D721Med (cell line): ENCODE measurements at regions not wholly inside any gene's neighbourhood (a gene's known extent, or its start where the extent isn't known, plus 50 kb on each side); places are given as distances from the start of the nearest gene placed in this dataset.

Experiments
- DNase-seq: peaks from one replicate; pipeline ENCODE4 v3.0.0; 2011; ENCODE audit warnings: low spot score; ENCODE audit not compliant: insufficient read length
- FAIRE-seq: peaks from 2 replicates; lab custom pipeline; 2011; peaks lifted over from hg19 to GRCh38; lab: Jason Lieb, UNC
- TF ChIP-seq, protein P1 (sequence below): IDR thresholded peaks from 2 replicates; pipeline ENCODE4 v1.5.1; 2012; ENCODE audit warnings: mild to moderate bottlenecking, control low read depth; ENCODE audit not compliant: insufficient read depth; ENCODE audit errors: missing control alignments

DNA sequence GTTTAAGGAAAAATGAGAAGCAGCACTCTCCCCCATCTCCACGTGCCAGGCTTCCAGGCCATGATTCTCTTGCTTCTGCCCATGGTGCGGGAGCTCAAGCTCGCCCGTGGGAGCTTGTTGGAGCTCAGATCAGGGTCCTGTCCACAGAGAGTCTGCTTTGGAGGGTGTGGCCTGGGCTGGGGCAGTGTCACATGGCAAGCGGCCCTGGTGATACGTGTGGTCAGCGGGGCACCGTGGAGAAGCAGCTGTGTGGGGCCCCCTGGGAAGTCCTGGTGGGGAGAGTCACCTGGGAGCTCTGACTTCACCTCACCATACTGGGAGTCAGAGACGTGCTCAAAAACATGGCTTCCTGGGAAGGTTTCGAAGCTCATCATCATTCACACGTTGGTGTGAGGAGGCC lies 275.3 kb downstream of the GADD45G start:
- DNase-seq: no peak
- TF ChIP-seq, protein P1, sequence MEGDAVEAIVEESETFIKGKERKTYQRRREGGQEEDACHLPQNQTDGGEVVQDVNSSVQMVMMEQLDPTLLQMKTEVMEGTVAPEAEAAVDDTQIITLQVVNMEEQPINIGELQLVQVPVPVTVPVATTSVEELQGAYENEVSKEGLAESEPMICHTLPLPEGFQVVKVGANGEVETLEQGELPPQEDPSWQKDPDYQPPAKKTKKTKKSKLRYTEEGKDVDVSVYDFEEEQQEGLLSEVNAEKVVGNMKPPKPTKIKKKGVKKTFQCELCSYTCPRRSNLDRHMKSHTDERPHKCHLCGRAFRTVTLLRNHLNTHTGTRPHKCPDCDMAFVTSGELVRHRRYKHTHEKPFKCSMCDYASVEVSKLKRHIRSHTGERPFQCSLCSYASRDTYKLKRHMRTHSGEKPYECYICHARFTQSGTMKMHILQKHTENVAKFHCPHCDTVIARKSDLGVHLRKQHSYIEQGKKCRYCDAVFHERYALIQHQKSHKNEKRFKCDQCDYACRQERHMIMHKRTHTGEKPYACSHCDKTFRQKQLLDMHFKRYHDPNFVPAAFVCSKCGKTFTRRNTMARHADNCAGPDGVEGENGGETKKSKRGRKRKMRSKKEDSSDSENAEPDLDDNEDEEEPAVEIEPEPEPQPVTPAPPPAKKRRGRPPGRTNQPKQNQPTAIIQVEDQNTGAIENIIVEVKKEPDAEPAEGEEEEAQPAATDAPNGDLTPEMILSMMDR: no peak
- FAIRE-seq: no peak

DNA sequence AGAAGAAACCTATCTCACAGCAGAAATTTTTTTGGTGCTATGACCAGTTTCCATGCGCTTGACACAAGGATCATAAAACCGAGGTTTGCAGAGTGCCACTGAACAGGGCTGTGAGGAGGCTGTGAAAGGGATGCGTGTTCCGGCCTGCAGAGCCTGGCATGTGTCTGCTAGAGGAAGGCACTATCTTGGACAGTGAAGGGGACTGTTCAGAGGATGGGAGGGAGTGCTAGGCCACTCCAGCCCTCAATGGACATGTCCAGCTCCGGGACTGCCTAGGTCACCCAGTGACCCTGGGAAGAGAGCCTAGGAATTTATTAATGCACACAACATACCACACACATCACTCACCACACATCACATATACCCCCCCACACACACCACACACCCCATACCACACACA lies 275.9 kb downstream of the GADD45G start:
- TF ChIP-seq, protein P1: no peak
- DNase-seq (no peak), FAIRE-seq (no peak)

DNA sequence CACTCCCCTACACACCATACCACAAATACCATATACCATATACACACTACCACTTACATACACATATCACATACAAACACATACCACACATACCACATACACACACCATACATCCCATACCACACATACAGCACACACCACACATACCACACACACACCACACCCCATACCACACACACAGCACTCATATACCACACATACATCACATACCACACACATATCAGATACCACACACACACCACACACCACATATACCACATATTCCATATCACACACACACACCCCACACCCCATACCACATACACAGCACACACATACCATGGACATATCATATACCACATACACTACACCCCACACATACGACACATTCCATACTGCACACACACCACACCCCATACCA lies 276.6 kb downstream of the GADD45G start:
- FAIRE-seq (no peak), DNase-seq (no peak)
- TF ChIP-seq, protein P1: no peak

DNA sequence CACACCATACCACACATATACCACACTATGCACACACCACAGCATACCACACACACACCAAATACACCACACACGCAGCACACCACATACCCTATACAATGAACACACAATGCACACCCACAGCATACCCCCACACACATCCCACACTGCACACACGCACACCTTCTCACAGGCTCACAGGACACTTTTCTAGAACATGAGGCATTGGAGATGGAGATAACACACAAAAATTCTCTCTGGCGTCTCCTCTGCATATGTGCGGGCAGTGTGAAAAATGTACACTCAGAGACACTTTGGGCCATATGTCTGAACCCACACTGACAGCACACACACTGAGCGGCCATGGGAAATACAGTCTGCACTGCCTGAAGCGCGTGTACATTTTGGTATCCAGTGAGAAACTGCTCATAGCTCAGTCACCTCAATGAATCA lies 278.1 kb downstream of the GADD45G start:
- no peak for DNase-seq
- TF ChIP-seq, protein P1: no peak
- no peak for FAIRE-seq

DNA sequence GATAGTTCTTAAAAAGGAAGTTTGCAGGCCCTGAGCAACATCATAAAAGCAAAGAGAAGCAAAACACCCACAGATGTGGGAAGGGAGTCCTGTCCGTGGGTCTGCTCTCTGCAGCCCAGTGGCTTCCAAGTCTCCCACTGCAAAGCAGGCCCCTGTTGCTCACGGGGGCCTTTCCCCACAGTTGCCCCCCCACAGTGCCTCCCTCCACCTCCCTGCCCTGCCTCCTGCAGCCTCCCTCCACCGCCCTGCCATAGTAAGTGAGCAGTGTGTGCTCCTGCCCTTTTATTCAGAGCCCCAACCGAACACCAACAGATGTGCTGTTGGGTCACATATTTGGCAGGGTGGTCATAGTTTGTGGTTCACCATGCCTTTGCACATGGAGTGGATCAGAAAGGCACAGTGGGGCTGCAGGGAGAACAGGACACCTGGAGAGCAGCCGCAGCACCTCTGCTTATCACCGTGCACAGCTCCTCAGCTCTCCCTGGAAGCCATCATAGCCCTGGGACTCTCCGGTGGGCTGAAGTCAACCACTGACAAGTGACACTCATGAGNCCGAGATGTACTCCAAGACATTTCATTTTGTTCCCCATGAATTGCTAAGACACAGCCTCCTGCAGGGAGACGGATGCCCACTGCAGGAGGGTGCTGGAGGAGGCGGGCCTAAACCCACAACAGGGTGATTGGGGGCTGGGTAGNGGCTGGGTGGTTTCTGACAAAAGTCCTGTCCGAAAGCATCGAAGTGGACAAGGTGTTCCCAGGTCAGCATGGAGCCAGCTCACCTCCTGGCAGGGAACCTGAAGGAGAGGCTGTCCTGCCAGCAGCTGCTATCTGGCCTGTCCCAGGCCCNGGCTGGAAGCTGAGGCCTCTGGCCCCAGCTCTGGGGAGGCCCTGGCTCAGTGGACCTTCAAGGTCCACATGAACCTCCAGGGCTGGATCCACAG lies 278.9 kb downstream of the GADD45G start:
- FAIRE-seq: no peak
- TF ChIP-seq, protein P1: no peak
- no peak for DNase-seq

DNA sequence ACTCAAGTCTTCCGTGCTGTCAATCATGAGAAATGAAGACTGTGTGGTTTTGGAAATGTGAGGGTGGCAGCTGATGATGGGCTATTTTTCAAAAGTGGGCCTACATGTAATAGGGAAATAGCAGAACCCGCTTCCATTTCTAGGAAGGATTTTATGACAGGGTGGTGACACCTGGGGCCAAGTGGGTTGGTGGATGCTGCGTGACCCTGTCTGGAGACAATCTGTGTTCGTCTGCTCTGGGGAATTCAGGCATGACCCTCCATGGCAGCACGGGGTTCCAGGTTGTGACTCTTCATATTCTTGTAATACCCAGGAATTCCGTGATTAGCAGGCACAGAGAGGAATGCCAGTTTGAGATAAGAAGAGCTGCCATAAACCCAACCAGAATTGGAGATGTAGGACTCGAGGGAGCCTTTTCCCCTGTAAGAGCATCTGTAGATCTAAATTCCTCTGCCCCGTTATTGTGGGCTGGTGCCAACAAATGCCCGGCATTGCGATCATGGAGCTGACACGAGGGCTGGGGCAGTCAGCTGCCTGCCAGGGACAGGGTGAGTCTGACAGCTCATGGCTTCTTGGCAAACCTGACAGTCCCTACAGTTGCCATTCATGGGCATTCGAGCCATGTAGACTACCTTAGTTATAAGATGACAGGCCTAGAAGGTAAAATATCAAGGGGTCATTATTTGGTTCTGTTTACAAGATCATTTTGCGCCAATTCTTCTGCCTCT lies 279.7 kb downstream of the GADD45G start:
- TF ChIP-seq, protein P1: no peak
- FAIRE-seq: no peak
- no peak for DNase-seq
